ENCODE measurements at regions not wholly inside any gene's neighbourhood (a gene's known extent, or its start where the extent isn't known, plus 50 kb on each side); places are given as distances from the start of the nearest gene placed in this dataset.

GRCh38 chr18:30086351-30086750 is 956.2 kb downstream of the DSC3 start:
- DNase-seq (ENCODE audit: low read depth) = no peak

DNA sequence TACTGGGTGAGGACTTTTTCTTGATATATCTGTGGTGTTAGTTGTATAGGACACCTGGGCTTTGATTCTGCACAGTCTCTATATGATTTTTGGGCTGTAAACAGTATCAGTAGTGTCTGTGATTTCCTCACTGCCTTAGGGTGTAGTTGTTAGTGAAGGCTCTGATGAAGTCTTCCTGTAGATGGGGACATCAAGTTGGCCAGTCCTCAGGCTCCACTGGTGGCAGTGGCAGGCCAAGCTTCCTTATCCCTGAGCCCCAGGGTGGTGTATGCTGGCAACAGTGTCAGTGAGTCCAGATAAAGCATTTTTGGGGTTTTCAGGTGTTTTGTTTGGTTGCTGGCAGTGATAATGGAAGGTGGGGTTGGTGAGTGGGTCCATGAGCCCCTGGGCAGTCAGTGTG is 961.4 kb downstream of the DSC3 start:
- no peak for DNase-seq (ENCODE audit: low read depth)

GRCh38 chr18:30072609-30073385 is 969.7 kb downstream of the DSC3 start:
- DNase-seq (ENCODE audit: low read depth) = no peak

GRCh38 chr18:30066288-30066687 is 976.3 kb downstream of the DSC3 start:
- DNase-seq (ENCODE audit: low read depth) = no peak

DNA sequence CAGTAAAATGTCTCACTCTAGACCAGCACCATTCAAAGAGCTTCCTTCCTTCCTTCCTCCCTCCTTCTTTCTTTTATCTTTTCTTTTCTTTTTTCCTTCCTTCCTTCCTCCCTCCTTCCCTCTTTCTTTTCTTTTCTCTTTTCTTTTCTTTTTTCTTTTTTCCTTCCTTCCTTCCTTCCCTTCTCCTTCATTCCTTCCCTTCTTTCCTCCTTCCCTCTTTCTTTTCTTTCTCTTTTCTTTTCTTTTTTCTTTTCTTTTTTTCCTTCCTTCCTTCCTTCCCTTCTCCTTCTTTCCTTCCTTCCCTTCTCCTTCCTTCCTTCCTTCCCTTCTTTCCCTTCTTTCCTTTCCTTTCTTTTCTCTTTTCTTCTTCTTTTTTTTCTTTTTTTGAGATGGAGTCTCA is 985.1 kb downstream of the DSC3 start:
- DNase-seq (ENCODE audit: low read depth) = no peak

GRCh38 chr18:30056528-30056927 is 986.0 kb downstream of the DSC3 start:
- DNase-seq (ENCODE audit: low read depth) = no peak

- DNase-seq (ENCODE audit: low read depth) = peak; percentile 34
Measured at GRCh38 chr18:30044496-30044895, 998.0 kb downstream of the DSC3 start.

DNA sequence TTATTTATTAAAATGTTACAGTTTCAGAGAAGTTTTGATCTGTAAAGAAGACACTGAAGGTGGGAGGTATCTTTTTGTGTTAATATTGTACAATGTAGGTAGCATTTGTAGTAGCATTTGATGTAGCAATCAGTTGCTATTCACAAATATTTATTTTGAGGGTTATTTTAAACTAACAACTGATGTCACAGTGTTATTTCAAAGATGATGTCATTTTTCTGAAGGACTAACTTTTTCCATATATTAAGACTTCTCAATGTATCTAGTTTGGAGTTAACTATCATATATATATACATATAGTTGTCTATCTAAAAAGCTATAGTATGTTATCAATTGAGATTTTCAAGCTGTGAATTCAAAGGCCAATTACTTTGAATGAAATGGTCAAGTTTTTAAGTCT is 1003.3 kb downstream of the DSC3 start:
- DNase-seq (ENCODE audit: low read depth) = no peak

DNA sequence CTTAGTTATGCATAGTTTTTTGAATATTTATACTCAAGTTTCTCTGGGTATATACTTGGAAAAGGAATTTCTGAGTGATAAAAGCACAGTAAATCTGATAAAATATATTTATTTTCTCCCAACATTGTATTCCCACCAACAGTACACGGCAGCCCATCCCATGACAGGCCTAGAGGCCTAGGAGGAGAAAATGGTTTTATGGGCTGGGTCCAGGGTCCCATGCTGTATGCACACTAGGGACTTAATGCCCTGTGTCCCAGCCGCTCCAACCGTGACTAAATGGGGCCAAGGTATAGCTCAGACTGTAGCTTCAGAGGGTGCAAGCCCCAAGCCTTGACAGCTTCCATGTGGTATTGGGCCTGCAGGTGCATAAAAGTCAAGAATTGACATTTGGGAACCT is 1007.7 kb downstream of the DSC3 start:
- no peak for DNase-seq (ENCODE audit: low read depth)

GRCh38 chr18:30016179-30016578 is 1026.4 kb downstream of the DSC3 start:
- DNase-seq (ENCODE audit: low read depth) = no peak

DNA sequence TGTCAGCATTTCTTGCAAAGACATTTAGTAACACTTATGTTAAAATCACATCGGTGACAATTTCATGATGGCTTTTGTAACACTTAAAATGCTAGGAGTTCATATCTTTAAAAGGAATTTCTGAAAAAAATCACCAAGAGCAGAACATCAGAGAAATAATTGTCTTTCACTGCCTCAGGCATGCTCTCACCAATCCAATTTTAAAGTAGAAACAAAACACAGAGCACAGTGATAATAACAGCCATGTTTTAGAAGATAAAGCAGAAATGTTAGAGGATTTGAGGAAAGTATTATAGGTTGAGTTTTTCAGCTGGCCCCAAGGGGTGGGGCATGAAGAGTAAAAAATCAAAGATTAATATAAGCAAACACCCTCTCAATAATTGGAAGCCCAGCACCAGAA is 1037.6 kb downstream of the DSC3 start:
- DNase-seq (ENCODE audit: low read depth) = no peak

DNA sequence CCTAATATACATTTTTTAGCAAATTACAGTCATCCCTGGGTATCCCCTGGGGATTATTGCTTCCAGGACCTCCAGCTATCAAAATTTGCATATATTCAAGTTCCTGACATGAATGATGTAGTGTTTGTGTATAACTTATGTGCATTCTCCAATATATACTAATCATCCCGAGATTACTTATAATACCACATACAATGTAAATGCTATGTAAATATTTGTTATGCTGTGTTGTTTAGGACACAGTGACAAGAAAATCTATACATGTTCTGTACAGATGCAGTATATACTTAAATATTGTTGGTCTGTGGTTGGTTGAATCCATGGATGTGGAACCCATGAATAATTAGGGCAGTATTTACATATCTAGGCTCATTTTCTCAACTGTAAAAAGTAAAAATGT is 1060.3 kb downstream of the DSC3 start:
- no peak for DNase-seq (ENCODE audit: low read depth)

GRCh38 chr18:29979881-29980280 is 1062.7 kb downstream of the DSC3 start:
- peak; percentile 22 for DNase-seq (ENCODE audit: low read depth)

DNA sequence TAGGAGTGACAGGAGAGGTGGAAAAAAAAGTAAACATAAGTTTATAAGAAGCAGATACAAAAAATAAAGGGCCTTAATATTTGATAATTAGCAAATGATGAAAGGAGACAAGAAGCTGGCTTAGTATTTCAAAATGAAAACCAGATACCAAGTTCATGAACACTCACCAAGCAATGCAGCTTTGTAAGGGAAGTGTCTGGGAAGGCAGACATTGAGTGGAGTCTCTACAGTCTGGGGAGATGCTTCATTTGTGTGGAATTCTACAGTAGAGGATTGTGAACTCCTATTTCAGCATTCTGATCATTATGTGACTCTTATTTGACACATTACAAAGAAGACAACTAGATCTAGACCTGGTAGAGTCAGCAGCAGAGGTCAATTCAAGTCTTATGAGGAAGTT is 1072.7 kb downstream of the DSC3 start:
- no peak for DNase-seq (ENCODE audit: low read depth)

DNA sequence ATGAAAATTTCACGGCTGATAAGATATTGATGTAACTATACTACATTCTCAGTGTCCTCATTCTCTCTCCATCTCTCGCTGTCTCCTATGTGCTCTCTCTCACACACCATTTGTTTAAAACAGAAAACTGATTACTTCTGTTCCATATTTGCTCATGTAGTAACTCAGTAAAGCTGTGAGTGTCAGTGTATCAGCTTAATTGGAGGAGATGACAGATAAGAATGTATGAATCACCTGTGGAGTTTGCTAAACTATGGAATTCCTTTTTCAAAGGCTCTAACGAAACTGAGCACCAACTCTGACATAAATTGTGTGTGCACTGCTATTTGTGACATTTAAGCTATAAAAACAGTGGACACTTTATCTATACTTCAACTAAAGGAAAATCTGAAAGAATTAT is 1080.0 kb downstream of the DSC3 start:
- peak; percentile 18 for DNase-seq (ENCODE audit: low read depth)

- DNase-seq (ENCODE audit: low read depth) = no peak
Measured at GRCh38 chr18:29960539-29960938, 1082.0 kb downstream of the DSC3 start.

DNA sequence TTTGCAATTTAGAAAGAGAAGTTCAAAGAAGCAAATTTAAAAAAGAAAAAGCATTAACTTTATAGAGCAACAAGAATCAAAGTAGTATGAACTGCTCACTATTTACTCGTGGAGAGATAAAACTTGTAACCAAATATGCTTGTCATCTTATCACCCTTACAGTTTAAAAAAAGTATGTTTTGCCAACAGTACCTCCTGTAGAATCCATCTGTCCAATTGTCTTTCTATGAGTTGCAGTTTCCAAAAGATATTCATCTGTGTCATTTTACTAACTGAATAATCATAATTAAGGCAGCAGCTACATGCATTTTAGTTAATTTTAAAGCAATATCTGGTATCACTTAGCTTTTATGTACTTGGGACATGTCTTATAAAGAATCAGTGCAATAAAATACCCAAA is 1112.3 kb downstream of the DSC3 start:
- no peak for DNase-seq (ENCODE audit: low read depth)

DNA sequence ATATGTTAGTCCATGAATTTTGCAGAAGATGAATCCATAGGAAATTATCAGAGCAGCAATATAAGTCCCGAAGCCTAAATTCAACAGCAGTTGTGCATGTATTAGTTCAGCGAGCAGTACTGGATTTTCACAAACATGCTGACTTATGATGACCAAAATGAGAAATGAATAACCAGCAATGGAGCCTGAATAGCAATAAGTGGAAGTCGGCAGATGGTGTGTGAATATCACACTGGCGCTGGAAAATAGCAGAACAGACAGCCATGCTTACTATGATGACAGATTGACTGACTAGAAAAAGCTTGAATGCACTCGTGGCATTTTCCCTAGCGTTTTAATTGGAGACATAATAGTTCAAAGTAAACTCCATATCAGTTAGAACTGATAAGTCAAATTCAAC is 1114.5 kb downstream of the DSC3 start:
- DNase-seq (ENCODE audit: low read depth) = no peak

DNA sequence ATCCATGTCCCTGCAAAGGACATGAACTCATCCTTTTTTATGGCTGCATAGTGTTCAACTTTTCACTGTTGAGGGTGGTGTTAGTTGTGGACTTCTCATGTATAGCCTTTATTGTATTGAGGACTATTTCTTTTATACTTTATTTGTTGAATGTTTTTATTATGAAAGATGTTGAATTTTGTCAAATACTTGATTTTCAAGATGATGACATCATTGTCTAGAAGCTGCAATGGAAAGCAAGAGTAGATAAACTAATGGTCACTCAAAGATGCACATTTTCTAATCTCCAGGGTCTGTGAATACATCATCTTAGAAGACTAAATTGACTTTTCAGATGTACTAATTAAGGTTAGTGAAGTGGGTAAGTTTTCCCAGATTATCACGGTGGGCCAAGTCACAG is 1117.0 kb downstream of the DSC3 start:
- DNase-seq (ENCODE audit: low read depth) = no peak

- no peak for DNase-seq (ENCODE audit: low read depth)
Measured at GRCh38 chr18:29912351-29912750, 1130.2 kb downstream of the DSC3 start.

- DNase-seq (ENCODE audit: low read depth) = peak; percentile 25
Measured at GRCh38 chr18:29892960-29893558, 1149.5 kb downstream of the DSC3 start.

DNA sequence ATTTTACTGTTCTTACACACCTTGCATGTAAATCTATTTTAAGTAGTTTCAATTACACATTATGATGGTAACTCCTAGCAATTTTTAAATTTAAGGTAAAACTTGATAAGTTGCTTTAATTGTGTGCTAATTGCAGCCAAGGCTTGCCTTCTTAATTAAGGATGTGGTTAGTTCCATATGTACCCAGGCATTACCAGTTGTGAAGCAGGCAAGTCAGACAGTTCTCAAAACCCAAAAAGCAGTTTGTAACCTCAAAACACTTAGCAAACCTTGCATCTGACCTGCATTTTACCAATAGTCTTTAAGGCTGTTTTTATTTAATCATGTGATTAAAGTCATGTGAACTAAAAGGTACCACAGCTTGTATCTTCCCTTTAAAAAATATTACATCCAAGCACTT is 1159.4 kb downstream of the DSC3 start:
- no peak for DNase-seq (ENCODE audit: low read depth)

- peak; percentile 19 for DNase-seq (ENCODE audit: low read depth)
Measured at GRCh38 chr18:29882620-29883019, 1159.9 kb downstream of the DSC3 start.

- no peak for DNase-seq (ENCODE audit: low read depth)
Measured at GRCh38 chr18:29879763-29880162, 1162.8 kb downstream of the DSC3 start.
